Vagina (tissue), 2 donors: ENCODE measurements at regions not wholly inside any gene's neighbourhood (a gene's known extent, or its start where the extent isn't known, plus 50 kb on each side); places are given as distances from the start of the nearest gene placed in this dataset.

Experiments
- POLR2A ChIP-seq, 2 donors: fragments of 450-650 bp; IDR thresholded peaks; one replicate each; pipeline ENCODE4 v1.6.1; 2017; ENCODE audit warnings: antibody characterized with exemption in 2 of 2, mild to moderate bottlenecking in 2 of 2, moderate library complexity in 2 of 2
- POLR2AphosphoS5 ChIP-seq, 2 donors: sonication (generic); formaldehyde crosslinking; IDR thresholded peaks; one replicate each; pipeline ENCODE4 v1.9.0; 2017; ENCODE audit warnings: antibody characterized with exemption in 2 of 2, mild to moderate bottlenecking in 2 of 2, low read depth in 1 of 2; ENCODE audit not compliant: insufficient read depth in 1 of 2
- TF ChIP-seq, protein P1 (sequence below), 3 experiments: fragments of 450-650 bp in 2 of 3; fragments of 200-600 bp in 1 of 3; sonication (generic) in 1 of 3; IDR thresholded peaks; one replicate each; pipeline ENCODE4 v1.5.1; 2017 to 2019; ENCODE audit warnings: antibody characterized with exemption in 3 of 3, mild to moderate bottlenecking in 2 of 3, moderate library complexity in 2 of 3

DNA sequence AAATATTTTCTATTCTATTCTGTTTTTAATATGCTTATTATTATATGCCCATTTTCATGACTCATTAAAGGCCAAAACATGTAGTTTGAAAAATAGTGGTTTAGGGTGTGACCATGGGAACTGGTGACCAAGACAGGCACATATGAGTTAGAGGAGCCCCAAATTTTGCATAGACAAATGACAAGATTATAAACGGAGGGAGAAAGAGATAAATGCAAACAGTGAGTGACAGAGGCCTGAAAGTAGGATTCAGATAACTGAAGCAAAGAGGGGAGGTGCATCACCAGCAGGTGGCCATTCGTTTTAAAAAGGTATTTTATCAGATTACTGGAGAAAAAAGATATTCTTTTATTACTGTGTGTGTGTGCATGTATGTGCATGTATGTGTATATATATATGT, 391.5 kb upstream of the CHORDC1 start:
- TF ChIP-seq POLR2AphosphoS5 (IDR thresholded peaks at IDR 0.05; ENCODE audit: insufficient read depth in 1 of 2, low read depth in 1 of 2), result no peak
- TF ChIP-seq, protein P1, sequence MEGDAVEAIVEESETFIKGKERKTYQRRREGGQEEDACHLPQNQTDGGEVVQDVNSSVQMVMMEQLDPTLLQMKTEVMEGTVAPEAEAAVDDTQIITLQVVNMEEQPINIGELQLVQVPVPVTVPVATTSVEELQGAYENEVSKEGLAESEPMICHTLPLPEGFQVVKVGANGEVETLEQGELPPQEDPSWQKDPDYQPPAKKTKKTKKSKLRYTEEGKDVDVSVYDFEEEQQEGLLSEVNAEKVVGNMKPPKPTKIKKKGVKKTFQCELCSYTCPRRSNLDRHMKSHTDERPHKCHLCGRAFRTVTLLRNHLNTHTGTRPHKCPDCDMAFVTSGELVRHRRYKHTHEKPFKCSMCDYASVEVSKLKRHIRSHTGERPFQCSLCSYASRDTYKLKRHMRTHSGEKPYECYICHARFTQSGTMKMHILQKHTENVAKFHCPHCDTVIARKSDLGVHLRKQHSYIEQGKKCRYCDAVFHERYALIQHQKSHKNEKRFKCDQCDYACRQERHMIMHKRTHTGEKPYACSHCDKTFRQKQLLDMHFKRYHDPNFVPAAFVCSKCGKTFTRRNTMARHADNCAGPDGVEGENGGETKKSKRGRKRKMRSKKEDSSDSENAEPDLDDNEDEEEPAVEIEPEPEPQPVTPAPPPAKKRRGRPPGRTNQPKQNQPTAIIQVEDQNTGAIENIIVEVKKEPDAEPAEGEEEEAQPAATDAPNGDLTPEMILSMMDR (IDR thresholded peaks at IDR 0.05), result no peak
- no peak for TF ChIP-seq POLR2A (IDR thresholded peaks at IDR 0.05)
